ENCODE measurements at regions not wholly inside any gene's neighbourhood (a gene's known extent, or its start where the extent isn't known, plus 50 kb on each side); places are given as distances from the start of the nearest gene placed in this dataset.

DNA sequence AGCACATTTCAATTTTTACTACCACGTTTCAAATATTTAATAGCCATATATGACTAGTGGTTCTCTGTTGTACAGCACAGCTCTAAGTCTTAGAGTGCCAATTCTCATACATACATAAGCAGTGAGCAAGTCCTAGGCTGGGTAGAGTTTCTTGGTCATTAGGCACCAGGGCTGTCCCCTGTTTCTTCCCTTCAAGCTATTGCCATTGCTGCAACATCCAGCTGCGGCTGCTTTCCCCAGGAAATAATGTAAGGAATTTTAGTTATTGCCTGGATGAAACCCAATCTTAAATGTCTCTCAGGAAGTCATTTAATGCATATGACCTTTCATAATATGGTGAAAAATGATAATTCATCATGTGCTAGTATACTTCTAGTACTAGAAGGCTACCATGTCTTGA is 74.1 kb upstream of the PPP3CA start:
- peaks cover 25% of the 10 kb centered on the region for H3K4me1 ChIP-seq (ENCODE audit: low read length)
- H3K4me3 ChIP-seq (ENCODE audit: low read length), result no peak overlapping the region
- no peak overlapping the region for H3K9ac ChIP-seq (ENCODE audit: low read length)
- TF ChIP-seq EZH2phosphoT487 (IDR thresholded peaks at IDR 0.05; ENCODE audit: low read depth), result no peak
- TF ChIP-seq, protein P1, sequence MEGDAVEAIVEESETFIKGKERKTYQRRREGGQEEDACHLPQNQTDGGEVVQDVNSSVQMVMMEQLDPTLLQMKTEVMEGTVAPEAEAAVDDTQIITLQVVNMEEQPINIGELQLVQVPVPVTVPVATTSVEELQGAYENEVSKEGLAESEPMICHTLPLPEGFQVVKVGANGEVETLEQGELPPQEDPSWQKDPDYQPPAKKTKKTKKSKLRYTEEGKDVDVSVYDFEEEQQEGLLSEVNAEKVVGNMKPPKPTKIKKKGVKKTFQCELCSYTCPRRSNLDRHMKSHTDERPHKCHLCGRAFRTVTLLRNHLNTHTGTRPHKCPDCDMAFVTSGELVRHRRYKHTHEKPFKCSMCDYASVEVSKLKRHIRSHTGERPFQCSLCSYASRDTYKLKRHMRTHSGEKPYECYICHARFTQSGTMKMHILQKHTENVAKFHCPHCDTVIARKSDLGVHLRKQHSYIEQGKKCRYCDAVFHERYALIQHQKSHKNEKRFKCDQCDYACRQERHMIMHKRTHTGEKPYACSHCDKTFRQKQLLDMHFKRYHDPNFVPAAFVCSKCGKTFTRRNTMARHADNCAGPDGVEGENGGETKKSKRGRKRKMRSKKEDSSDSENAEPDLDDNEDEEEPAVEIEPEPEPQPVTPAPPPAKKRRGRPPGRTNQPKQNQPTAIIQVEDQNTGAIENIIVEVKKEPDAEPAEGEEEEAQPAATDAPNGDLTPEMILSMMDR (IDR thresholded peaks at IDR 0.05; ENCODE audit: low read depth, low read length), result no peak
- H3K27ac ChIP-seq (ENCODE audit: low read length), result no peak overlapping the region
- no peaks in the 10 kb centered on the region for H3K79me2 ChIP-seq (ENCODE audit: low read length)
- no peaks in the 10 kb centered on the region for H3K36me3 ChIP-seq (replicated peaks; ENCODE audit: low read depth, low read length)
- no peaks in the 10 kb centered on the region for H3K27me3 ChIP-seq (ENCODE audit: low read depth, low read length)
- H2AFZ ChIP-seq (ENCODE audit: low read depth, low read length), result no peak overlapping the region
- H4K20me1 ChIP-seq (ENCODE audit: insufficient read depth, low read length), result no peaks in the 10 kb centered on the region
- no peaks in the 10 kb centered on the region for H3K9me3 ChIP-seq (ENCODE audit: insufficient read depth, low read length)
- no peak overlapping the region for H3K4me2 ChIP-seq (ENCODE audit: low read length)

DNA sequence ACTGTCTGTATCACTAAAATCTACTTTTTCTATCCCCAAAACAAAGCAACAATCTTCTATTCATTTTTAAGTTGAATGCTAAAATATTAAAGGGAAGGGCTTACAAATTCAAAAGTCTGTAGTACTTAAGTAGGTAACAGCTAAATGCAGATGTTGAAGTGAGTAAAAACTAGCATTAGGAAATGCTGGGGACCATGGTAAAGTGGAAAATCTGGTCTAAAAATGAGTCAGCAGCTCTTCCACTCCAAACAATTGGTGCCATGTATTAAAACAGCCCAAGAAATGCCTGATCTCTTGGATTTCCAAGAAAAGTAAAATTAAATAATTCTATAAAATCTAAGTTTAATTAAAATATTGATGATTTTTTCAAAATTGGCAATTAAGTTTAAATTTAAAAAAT is 73.3 kb upstream of the PPP3CA start:
- Histone ChIP-seq H3K4me1 (ENCODE audit: low read length) (peaks cover 25% of the 10 kb centered on the region), H3K27ac (ENCODE audit: low read length) (no peak overlapping the region), H3K36me3 (replicated peaks; ENCODE audit: low read depth, low read length) (no peaks in the 10 kb centered on the region), H3K9ac (ENCODE audit: low read length) (no peak overlapping the region), H3K4me3 (ENCODE audit: low read length) (no peak overlapping the region), H3K9me3 (ENCODE audit: insufficient read depth, low read length) (no peaks in the 10 kb centered on the region), H3K79me2 (ENCODE audit: low read length) (no peaks in the 10 kb centered on the region), H3K4me2 (ENCODE audit: low read length) (no peak overlapping the region), H4K20me1 (ENCODE audit: insufficient read depth, low read length) (no peaks in the 10 kb centered on the region), H3K27me3 (ENCODE audit: low read depth, low read length) (no peaks in the 10 kb centered on the region), H2AFZ (ENCODE audit: low read depth, low read length) (no peak overlapping the region)
- no peak for TF ChIP-seq EZH2phosphoT487 (IDR thresholded peaks at IDR 0.05; ENCODE audit: low read depth)
- TF ChIP-seq, protein P1 (IDR thresholded peaks at IDR 0.05; ENCODE audit: low read depth, low read length), result no peak

DNA sequence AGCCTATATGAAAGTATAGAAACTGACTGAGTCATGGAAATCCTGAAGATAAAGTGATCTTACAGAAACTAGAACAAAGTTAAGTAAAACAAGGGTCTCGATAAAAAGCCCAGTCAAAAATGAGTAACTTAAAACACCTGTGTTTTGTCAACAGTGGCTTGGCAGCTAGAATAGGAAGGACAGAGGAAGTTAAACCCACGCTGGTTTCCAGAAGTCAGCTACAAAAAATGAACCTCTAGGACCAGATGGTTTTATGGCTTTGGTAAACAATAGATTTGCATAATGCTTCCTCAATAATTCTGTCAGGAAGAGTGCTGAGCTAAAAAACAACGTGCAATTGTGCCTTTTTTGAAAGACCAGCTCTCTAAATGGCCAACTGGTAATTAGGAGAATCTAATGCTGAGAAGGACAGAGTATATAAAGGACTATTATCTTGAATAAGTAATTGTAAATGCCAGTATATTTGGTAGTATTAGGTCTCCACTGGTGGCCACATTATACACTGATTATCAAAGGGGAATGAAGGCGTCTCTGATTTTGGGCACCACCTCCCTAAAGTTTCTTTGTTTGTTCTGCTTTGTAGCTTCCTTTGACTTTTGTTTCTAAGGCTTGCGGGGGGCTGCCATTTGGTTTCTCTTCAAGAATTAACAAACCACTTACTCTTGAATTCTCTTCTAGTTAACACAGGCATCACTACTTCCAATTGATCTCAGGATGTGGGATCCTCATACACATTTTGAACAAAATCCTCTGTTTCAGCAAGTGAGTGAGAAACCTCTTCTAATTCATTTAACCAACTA is 72.2 kb upstream of the PPP3CA start:
- Histone ChIP-seq H3K79me2 (ENCODE audit: low read length) (no peaks in the 10 kb centered on the region), H4K20me1 (ENCODE audit: insufficient read depth, low read length) (no peaks in the 10 kb centered on the region), H3K4me3 (ENCODE audit: low read length) (no peak overlapping the region), H3K4me1 (ENCODE audit: low read length) (peaks cover 25% of the 10 kb centered on the region), H3K27me3 (ENCODE audit: low read depth, low read length) (no peaks in the 10 kb centered on the region), H3K4me2 (ENCODE audit: low read length) (no peak overlapping the region), H3K9me3 (ENCODE audit: insufficient read depth, low read length) (no peaks in the 10 kb centered on the region), H2AFZ (ENCODE audit: low read depth, low read length) (no peak overlapping the region), H3K27ac (ENCODE audit: low read length) (no peak overlapping the region), H3K36me3 (replicated peaks; ENCODE audit: low read depth, low read length) (no peaks in the 10 kb centered on the region), H3K9ac (ENCODE audit: low read length) (no peak overlapping the region)
- TF ChIP-seq, protein P1 (IDR thresholded peaks at IDR 0.05; ENCODE audit: low read depth, low read length), result no peak
- no peak for TF ChIP-seq EZH2phosphoT487 (IDR thresholded peaks at IDR 0.05; ENCODE audit: low read depth)

DNA sequence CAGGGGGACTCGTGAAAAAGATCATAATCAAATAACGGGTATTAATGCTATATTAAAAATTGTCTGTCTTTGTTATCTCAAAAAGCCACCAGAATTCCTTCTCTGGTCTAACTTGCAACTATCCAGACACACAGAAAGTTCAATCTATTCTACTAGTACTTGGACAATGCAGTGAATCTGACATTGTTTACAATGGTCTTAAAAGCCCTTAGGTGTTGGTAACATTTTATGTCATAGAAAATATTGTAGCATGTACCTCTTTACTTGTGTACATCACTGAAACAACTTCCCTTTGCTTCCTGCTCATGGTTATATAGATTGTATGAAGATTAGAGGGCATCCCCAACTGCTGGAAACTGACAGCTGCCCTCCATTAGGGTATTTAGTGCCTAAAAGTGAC is 71.1 kb upstream of the PPP3CA start:
- no peak overlapping the region for H3K4me3 ChIP-seq (ENCODE audit: low read length)
- H3K4me2 ChIP-seq (ENCODE audit: low read length), result no peak overlapping the region
- no peaks in the 10 kb centered on the region for H3K36me3 ChIP-seq (replicated peaks; ENCODE audit: low read depth, low read length)
- H3K79me2 ChIP-seq (ENCODE audit: low read length), result no peaks in the 10 kb centered on the region
- TF ChIP-seq, protein P1 (IDR thresholded peaks at IDR 0.05; ENCODE audit: low read depth, low read length), result no peak
- TF ChIP-seq EZH2phosphoT487 (IDR thresholded peaks at IDR 0.05; ENCODE audit: low read depth), result no peak
- H3K9me3 ChIP-seq (ENCODE audit: insufficient read depth, low read length), result no peaks in the 10 kb centered on the region
- H3K27ac ChIP-seq (ENCODE audit: low read length), result no peak overlapping the region
- H3K4me1 ChIP-seq (ENCODE audit: low read length), result peaks cover 23% of the 10 kb centered on the region
- H3K9ac ChIP-seq (ENCODE audit: low read length), result no peak overlapping the region
- no peaks in the 10 kb centered on the region for H3K27me3 ChIP-seq (ENCODE audit: low read depth, low read length)
- no peak overlapping the region for H2AFZ ChIP-seq (ENCODE audit: low read depth, low read length)
- no peaks in the 10 kb centered on the region for H4K20me1 ChIP-seq (ENCODE audit: insufficient read depth, low read length)

Data from OCI-LY3 (cell line).